ENCODE measurements at regions not wholly inside any gene's neighbourhood (a gene's known extent, or its start where the extent isn't known, plus 50 kb on each side); places are given as distances from the start of the nearest gene placed in this dataset.
A peak's percentile ranks its signal among the peaks of the same experiment; 100 is the strongest.

DNA sequence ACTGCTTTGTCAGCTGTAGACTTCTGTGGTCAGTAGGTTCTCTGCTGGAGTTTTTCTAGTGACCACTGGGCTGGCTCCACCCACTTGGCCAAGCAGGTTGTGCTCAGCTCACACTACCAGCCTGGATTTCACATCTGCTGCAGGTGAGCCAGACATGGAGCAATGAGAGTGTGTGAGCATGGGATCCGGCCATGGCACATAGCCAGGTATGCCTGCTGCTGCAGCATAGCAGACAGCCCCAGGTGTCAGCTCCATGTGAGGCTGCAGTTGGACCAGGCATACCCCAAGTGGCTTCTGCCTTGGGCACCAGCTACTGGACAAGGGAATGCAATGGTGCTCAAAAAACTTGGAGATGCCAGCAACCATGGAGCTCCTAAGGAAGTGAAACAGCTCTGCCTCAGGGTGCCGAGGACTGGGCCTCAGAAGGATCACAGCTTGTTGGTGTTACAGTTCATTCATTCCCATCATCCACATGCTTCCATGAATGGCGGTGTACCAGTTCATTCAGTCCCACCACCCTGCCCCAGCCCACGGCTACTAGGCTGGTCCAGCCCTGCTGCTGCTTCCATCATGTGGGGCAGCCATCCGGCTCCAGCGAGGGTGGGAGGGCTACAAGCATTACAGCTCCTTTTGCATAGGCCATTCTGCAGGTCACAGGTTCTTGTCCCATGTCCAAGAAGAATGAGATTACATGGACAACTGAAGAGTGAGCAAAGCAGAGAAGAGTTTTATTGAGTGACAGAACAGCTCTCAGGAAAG lies 389.1 kb upstream of the PCDH7 start:
- DNase-seq: no peak

GRCh38 chr4:30341731-30342130 lies 378.4 kb upstream of the PCDH7 start:
- no peak for DNase-seq

- DNase-seq: no peak
These were observed 369.9 kb upstream of the PCDH7 start for GRCh38 chr4:30350288-30350687.

DNA sequence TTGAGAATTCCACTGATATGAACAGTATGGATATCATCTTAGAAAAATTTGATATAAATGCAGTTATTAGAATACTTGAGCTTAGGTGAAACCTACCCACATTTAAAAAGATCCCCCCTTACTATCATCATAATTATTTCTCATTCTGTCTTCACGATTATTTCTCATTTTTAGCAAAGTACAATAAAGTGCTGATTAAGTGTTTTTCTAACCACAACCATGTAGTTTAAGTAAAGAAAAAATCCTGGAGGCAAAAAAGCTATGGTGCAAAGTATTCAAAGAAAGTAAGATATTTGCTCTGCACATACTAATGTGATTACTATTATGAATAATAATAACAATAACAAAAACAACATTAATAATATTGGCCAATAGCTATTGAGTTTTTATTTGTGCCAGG lies 365.6 kb upstream of the PCDH7 start:
- DNase-seq: no peak

DNA sequence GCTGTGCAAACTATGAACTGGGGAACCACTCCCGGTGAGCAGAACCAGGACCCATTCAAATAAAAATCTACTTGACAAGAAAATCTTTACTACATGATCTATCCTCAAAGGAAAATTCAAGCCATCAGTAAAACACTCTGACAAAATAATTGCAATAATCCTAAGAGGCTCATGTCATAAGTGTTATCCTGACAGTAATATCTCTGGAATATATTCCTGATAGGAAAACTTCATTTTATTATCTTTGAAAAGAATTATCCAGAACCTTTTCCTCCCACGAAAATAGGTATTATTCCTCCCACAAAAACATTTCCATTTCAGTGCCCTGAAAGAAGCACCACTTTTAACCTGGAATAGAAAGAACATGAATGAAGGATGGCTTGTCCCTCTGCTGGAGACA lies 357.7 kb upstream of the PCDH7 start:
- no peak for DNase-seq

DNA sequence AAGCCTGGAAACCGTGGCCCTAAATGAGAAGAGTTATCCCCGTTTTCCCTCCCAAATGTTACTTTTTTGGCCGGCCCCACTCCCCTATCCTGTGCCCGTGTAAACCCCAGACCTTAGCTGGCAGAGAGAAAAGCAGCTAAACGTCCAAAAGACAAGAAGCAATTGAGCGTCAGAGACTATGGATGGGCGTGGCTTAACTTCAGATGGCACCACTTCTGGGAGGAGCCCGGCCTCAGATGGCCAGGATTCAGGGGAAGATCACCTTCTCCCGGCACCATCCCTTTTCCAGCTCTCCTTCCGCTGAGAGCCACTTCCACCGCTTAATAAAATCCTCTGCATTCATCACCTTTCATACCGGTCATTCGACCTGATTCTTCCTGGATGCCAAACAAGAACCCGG lies 350.1 kb upstream of the PCDH7 start:
- no peak for DNase-seq

GRCh38 chr4:30380404-30380998 lies 339.7 kb upstream of the PCDH7 start:
- peak; percentile 10 for DNase-seq

DNA sequence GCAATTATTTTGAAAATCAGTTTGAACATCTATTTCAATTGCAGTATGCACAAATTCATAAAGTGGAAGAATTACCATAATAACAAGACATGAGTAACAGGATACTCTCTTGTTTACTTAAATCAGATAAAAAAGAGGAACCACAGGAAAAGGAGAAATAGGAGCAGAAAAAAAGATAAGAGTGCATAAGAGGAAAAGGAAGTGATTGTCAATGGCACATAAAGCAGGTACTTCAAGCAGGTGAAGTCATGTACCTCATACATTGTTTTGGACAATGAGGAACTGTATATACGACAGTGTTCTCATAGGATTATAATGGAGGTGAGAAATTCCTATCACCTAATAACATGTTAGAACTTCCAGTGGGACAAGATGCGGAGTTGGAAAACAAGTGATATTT lies 334.5 kb upstream of the PCDH7 start:
- no peak for DNase-seq

DNA sequence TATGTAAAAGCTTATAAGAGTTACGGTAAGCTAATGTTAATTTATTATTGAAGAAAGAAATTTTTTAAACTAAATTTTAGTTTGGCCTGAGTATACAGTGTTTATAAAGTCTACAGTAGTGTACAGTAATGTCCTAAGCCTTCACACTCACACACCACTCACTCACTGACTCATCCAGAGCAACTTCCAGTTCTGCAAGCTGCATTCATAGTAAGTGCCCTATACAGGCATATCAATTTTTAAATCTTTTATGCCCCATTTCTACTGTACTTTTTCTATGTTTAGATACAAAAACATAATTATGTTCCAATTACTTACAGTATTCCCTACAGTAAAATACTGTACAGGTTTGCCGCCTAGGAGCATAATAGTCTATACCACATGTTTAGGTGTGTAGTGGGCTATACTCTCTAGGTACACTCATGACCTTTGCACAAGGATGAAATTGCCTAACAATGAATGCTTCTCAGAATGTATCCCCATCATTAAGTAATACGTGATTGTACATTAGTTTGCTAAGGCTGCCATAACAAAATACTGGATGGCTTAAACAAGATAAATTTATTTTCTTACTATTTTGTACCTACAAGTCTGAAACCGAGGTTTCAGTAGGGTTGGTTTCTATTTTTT lies 333.8 kb upstream of the PCDH7 start:
- DNase-seq: no peak

GRCh38 chr4:30395902-30396301 lies 324.3 kb upstream of the PCDH7 start:
- no peak for DNase-seq

- DNase-seq: no peak
These were observed 323.2 kb upstream of the PCDH7 start for GRCh38 chr4:30396772-30397475.

DNA sequence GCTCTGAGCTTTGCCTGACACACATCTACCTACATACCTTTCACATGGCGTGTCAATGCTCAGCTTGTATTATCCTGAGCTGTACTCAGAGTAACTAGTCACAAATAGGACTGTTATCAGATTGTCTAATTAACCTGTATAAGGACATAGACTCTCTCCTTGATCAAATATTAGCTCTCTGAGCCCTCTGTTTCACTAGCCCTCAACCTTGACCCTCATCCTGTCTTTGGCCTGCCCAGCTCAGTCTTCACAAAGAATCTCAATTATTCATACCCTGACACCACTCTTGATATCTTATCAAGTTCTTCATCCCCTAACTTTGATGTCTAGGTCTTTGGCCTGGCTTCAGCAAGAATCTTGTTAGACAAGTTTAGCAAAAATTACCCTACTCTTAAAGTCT lies 320.7 kb upstream of the PCDH7 start:
- no peak for DNase-seq

DNA sequence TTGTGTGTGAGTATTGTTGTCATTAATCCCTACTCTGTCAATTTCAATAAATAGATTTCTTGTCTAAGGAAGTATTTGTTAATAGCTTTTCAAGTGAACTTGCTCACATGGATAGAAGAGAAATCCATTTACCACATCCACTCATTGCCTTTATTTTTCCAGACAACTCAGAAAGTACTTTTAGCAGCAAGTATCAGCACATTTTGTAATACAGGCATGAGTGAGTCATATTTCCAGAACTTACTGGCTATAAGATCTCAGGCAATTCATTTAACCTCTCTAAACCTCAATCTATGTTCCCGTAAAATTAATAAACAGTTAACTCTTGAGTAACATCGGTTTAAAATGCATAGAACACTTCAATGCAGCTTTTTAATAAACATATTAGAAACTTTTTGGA lies 317.9 kb upstream of the PCDH7 start:
- no peak for DNase-seq

DNA sequence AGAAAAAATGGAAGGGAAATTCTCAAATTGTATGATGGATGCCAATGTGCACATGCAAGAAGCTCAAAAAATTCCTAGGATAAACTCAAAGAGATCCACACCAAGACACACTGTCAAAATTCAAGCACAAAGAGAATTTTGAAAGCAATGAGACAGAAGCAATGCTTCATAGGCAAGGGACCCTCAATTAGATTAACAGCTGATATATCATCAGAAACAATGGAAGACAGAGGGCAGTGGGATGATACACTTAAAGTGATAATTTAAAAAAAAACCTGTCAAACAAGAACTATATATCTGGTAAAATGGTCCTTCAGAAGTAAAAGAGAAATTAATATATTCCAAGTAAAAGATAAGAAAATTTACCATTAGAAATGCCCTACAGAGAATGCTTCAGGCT lies 306.3 kb upstream of the PCDH7 start:
- DNase-seq: no peak

DNA sequence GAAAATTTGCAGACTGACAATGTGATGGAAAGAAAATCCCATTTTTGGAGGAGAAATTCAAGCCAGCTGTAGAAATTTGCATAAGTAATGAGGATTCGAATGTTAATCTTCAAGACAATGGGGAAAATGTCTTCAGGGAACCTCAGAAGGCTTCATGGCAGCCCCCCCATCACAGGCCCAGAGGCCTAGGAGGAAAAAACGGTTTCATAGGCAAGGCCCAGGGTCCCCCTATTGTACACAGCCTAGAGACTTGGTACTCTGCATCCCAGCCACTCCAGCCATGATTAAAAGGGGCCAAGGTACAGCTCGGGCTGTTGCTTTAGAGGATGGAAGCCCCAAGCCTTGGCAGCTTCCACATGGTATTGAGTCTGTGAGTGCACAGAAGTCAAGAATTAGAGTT lies 303.6 kb upstream of the PCDH7 start:
- no peak for DNase-seq

DNA sequence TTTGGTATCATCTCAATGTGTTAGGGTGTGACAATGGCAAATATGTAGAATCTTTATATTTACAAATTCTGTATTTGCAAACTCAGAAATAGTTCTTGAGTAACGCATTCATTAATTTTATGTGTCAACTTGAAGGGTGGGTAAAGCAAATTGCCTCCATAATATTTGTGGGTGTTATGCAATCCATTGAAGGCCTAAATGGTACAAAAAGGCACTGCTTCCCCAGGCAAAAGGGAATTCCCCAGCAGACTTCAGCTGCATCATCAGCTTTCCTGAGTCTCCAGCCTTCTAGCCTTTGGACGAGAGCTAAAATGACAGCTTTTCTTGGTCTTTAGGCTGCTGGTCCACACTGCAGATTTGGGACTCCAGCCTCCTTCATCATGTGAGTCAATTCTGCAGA lies 292.2 kb upstream of the PCDH7 start:
- DNase-seq: no peak

- no peak for DNase-seq
These were observed 290.1 kb upstream of the PCDH7 start for GRCh38 chr4:30429813-30430761.

DNA sequence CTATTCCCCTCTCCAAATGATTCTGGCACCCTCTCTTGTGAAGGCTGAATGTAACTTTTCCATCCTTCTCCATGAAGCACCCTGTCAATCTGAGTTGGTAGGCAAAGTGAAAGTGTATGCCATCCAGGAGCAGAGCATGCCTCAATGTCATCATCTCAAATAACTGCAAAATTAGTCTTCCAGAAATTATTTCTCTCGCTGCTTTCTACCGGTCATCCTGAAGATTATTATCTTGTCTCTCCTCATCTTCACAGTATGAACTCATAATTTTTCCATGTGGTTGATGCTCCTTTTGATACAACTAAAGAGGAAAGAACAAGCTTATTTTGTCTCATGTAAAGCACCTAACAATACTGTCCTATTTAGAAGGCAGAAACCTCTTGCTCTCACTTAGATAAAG lies 285.5 kb upstream of the PCDH7 start:
- no peak for DNase-seq

GRCh38 chr4:30436394-30436793 lies 283.8 kb upstream of the PCDH7 start:
- no peak for DNase-seq

- no peak for DNase-seq
These were observed 282.9 kb upstream of the PCDH7 start for GRCh38 chr4:30437316-30437715.

- no peak for DNase-seq
These were observed 276.9 kb upstream of the PCDH7 start for GRCh38 chr4:30443289-30443688.

- DNase-seq: peak; percentile 3
These were observed 269.7 kb upstream of the PCDH7 start for GRCh38 chr4:30450474-30450873.
